ENCODE measurements at regions not wholly inside any gene's neighbourhood (a gene's known extent, or its start where the extent isn't known, plus 50 kb on each side); places are given as distances from the start of the nearest gene placed in this dataset.

GRCh38 chr6:25166955-25167748, 112.0 kb upstream of the CARMIL1 start:
- no peak for FAIRE-seq

DNA sequence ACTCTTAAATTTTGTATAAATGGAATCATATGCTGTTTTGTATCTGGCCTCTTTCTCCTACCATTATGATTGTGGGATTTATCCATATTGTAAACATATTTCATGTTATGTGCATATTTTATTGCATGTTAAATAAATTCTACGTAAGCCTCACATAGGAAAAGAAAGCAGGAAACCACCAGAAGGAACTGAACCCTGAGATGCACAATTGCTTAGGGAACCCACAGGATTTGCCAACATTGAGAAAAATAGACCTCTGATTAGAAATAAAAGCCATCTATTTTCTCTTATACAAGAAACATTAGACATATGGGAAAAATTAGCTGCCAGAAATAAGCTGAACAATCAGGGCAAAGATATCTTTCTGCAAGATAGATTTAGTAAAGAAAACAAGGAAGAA, 111.2 kb upstream of the CARMIL1 start:
- FAIRE-seq = no peak

DNA sequence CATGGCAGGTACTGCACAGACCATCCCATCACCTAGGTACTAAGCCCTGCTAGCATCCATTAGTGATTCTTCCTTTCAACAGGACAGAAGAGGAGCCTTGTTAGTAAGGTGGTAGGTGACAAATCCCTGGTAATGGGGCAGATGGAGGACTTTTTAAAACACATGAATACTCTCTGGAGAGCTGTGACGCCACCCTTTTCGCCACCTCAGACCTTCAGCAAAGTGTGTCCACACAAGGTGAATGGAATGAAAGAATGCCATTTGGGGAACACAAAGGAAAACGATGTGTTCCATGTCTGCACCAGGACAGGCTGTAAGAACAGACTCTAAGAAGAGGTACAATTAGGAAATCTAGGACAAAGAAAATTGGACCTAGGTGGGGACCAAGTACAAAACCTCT, 110.5 kb upstream of the CARMIL1 start:
- no peak for FAIRE-seq

- no peak for FAIRE-seq
Measured at GRCh38 chr6:25169553-25169952, 109.6 kb upstream of the CARMIL1 start.

DNA sequence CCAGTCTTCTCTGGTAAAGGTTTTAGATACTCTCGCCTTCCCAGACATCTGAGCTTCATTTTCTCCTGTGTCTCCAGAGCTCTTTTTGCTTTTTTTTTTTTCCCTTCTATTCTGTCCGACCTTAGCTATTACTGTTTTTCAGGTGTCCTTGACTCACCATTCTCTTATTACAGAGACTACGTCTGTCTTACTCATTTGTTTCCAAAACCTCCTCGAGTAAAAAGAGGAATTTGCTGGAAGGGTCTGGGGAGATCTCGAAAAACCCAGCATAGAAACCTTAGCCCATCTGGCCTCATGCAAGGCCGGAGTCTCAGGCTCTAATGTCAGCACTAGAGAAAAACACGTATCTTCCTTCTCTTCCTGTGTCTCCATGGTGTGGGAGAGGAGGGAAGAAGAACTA, 109.2 kb upstream of the CARMIL1 start:
- FAIRE-seq = no peak

DNA sequence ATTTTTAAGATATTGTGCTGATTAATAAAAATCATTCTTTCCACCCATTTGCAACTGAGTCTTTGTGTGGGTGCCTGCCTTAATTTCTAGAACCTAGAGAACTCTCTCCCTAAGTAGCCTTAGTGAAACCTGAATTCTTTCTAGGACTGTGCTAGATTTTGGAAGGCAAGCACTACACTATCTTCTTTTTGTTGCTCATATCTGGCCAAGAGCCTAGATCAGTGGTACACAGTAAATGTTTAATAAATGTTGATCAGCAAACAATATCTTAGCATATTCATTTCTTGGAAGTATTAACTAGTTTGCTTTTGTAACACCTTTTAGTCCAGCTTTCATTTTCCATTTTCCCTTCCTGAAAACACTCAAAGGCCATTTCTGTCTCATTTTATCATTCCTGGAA, 108.5 kb upstream of the CARMIL1 start:
- no peak for FAIRE-seq

DNA sequence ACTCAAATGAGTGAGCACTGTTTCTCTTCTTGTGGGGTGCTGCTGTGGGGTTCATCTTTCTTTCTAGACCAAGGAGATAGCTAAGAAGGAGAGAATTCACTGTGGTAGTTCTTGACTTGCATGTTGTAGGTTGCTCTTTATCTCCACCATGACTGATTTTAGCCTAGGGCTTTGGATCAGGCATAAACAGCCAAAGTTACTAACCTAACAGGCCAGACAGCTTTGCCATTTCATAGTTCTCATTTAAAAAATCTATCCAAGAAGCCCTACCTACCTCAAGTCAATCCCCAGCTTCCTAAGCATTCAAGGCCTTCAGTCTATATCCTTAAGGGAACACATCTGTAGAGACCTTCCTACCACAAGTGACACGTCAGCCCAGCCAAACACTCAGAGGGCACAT, 107.9 kb upstream of the CARMIL1 start:
- FAIRE-seq = no peak

DNA sequence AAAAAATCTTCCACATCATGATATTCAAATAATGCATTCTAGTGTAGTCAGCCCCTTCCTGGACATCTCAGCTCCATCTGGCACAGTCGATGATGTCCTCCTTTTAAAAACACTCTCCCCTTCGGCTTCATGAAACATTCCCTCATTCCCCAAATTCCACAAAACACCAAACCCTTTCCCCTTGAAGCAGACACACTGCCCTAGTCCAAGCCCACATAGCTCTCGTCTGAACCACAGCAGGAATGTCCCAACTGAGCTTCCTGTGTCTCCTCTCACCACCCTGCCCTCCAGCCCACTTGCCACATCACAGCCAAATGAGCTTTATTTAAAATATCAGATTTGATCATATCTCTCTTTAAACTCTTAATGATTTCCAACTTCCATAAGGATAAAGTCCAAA, 106.4 kb upstream of the CARMIL1 start:
- no peak for FAIRE-seq

GRCh38 chr6:25173246-25173645, 105.9 kb upstream of the CARMIL1 start:
- FAIRE-seq = no peak

DNA sequence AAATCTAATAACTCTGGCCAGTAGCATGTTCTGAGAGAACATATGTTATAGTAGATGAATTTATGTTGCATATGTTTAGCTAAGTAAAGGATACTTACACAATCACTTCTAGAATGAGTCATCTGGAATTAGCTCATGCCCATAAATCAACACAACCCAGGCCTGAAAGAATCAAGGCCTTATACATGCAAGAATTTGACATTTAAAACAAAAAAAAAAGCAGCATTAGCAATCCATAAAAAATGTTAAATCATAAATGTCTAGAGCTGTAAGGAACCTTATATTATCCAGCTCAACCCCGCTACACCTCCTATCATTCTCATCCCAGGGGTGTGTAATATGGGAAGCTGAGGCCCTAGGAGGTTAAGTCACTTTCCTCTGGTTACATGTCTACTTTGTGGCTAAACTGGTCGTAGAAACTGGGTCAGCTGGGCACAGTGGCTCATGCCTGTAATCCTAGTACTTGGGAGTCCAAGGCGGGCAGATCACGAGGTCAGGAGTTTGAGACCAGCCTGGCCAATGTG, 105.2 kb upstream of the CARMIL1 start:
- FAIRE-seq = no peak

DNA sequence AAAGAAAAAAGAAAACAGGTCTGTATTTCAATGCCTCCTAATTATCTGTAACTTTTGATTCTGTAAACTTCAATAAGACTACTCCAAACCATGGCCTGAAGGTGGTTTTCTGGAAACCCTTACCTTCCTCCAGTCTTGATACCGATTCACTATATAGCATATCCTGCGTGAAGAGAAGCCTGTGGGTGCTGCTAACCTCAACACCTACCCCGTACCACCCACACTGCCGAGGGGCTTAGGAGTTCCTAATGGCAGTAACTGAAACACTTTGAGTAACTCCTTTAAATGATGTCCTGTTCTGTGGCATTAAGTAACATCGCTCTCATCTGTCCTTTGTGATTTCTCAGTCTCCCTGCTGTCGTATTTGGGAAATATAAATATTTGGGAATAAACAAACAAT, 104.5 kb upstream of the CARMIL1 start:
- FAIRE-seq = no peak

DNA sequence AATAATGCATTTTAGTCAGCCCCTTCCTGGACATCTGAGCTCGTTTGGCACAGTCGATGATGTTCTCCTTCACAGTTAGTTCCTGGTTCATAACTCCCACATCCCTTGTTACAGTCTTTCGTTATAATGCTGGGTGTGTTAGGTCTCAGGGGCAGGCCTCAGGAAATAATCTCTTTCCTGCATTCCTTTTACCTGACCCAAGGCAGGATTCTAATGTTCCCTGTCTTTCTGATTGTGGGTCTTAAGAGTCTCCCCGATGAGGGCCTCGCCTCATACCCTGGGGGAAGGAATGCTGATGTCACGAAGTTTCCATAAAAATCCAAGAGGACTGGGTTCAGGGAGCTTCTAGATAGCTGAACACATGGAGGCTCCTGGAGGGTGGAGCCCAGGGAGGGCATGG, 104.0 kb upstream of the CARMIL1 start:
- no peak for FAIRE-seq

- FAIRE-seq = no peak
Measured at GRCh38 chr6:25175681-25176080, 103.5 kb upstream of the CARMIL1 start.

GRCh38 chr6:25176466-25176865, 102.7 kb upstream of the CARMIL1 start:
- FAIRE-seq = no peak

DNA sequence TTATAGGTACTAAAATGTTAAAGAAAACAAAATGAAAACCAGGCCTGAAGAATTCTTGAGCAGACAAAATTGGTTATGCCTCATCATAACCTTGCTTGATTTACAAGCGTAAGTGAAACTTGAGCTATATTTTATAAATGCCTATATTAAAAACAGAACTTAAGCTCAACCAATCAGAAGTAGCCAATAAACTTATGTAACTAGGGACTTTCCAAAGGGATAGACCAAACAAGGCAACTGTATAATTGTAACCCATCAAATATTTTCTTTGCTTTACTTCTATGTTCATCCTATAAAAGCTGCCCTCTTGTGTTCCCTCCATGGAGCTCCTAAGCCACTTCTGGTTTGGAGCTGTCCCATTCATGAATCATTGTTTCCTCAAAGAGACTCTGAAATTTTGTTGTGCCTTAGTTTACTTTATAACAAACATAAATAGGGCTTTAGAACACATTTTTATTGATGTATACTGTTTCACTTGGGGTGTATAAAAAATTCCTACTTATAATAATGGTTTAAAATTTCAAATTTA, 101.6 kb upstream of the CARMIL1 start:
- no peak for FAIRE-seq

- no peak for FAIRE-seq
Measured at GRCh38 chr6:25178336-25179035, 100.7 kb upstream of the CARMIL1 start.

GRCh38 chr6:25179051-25179778, 100.0 kb upstream of the CARMIL1 start:
- FAIRE-seq = no peak

GRCh38 chr6:25180630-25181349, 98.4 kb upstream of the CARMIL1 start:
- no peak for FAIRE-seq

GRCh38 chr6:25181350-25181724, 97.8 kb upstream of the CARMIL1 start:
- no peak for FAIRE-seq

DNA sequence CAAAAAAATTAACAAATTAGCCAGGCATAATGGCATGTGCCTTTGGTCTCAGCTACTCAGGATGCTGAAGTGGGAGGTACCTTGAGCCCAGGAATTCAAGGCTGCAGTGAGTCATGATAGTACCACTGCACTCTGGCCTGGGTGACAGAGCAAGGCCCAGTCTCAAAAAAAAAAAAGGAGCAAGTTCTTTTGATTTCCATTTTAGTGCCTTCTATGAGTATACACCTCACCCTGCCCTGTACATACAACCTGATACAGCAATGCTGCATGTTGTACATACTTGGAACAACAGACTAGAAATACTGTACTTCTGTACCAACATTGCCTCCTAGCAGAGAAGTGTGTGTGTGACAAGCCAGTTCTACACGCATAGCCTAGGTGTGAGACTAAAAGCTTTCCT, 97.3 kb upstream of the CARMIL1 start:
- FAIRE-seq = no peak

DNA sequence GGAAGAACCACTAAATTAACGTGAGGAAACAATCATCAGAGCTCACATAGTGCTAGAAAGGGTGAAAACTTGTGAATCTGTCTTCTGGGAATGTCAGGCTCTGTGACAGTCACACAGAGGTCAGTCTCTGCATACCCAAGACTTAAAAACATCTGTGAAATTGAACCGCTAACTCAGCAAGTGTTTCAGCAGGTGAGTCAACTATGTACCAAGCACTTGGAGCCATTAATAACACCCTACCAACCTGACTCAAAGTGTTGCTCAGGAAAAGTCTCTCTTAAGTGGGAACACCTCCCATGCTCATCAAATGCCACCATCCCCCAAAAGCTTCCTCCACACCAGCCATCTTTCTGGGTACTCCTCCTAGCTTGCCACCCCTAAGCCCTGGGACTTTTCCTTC, 92.3 kb upstream of the CARMIL1 start:
- no peak for FAIRE-seq

DNA sequence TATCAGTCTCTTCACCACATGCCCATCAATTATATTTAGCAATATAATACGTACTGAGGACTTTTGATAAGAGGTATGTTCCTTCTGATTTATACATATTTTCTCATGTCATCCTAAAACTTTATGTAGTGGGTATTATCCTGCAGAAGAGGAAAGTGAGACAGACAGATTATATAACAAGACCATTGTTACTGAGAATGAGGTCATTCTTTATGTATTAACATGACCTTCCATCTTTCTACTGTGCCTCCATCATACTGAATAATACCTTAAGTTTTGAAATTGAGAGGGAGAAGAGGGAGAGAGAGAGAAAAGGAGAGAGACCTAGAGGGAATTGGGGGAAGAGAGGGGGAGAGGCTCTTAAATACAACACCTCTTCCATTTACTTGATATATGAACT, 90.9 kb upstream of the CARMIL1 start:
- FAIRE-seq = no peak
